ENCODE measurements at regions not wholly inside any gene's neighbourhood (a gene's known extent, or its start where the extent isn't known, plus 50 kb on each side); places are given as distances from the start of the nearest gene placed in this dataset.

- CTCF ChIA-PET, result no interaction called here
- H3K4me1 Mint-ChIP-seq, result peaks cover 4% of the 10 kb centered on the region
- no peak overlapping the region for H3K27ac Mint-ChIP-seq
- H3K36me3 Mint-ChIP-seq, result peaks cover 14% of the 10 kb centered on the region
- TF ChIP-seq CREM (CRISPR knock-in tag; IDR thresholded peaks at IDR 0.05) (no peak), NFATC4 (CRISPR knock-in tag; IDR thresholded peaks at IDR 0.05) (no peak), ZMAT4 (CRISPR knock-in tag; IDR thresholded peaks at IDR 0.05) (no peak), GABPB1 (CRISPR knock-in tag; IDR thresholded peaks at IDR 0.05) (no peak), ETV6 (CRISPR knock-in tag; IDR thresholded peaks at IDR 0.05) (no peak), FOXK1 (CRISPR knock-in tag; IDR thresholded peaks at IDR 0.05) (no peak), ATF1 (CRISPR knock-in tag; IDR thresholded peaks at IDR 0.05) (no peak), TEAD4 (CRISPR knock-in tag; IDR thresholded peaks at IDR 0.05) (no peak)
- TF ChIP-seq, protein P1, sequence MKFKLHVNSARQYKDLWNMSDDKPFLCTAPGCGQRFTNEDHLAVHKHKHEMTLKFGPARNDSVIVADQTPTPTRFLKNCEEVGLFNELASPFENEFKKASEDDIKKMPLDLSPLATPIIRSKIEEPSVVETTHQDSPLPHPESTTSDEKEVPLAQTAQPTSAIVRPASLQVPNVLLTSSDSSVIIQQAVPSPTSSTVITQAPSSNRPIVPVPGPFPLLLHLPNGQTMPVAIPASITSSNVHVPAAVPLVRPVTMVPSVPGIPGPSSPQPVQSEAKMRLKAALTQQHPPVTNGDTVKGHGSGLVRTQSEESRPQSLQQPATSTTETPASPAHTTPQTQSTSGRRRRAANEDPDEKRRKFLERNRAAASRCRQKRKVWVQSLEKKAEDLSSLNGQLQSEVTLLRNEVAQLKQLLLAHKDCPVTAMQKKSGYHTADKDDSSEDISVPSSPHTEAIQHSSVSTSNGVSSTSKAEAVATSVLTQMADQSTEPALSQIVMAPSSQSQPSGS (CRISPR knock-in tag; IDR thresholded peaks at IDR 0.05; ENCODE audit: borderline replicate concordance, low read depth), result no peak
- TF ChIP-seq, protein P2, sequence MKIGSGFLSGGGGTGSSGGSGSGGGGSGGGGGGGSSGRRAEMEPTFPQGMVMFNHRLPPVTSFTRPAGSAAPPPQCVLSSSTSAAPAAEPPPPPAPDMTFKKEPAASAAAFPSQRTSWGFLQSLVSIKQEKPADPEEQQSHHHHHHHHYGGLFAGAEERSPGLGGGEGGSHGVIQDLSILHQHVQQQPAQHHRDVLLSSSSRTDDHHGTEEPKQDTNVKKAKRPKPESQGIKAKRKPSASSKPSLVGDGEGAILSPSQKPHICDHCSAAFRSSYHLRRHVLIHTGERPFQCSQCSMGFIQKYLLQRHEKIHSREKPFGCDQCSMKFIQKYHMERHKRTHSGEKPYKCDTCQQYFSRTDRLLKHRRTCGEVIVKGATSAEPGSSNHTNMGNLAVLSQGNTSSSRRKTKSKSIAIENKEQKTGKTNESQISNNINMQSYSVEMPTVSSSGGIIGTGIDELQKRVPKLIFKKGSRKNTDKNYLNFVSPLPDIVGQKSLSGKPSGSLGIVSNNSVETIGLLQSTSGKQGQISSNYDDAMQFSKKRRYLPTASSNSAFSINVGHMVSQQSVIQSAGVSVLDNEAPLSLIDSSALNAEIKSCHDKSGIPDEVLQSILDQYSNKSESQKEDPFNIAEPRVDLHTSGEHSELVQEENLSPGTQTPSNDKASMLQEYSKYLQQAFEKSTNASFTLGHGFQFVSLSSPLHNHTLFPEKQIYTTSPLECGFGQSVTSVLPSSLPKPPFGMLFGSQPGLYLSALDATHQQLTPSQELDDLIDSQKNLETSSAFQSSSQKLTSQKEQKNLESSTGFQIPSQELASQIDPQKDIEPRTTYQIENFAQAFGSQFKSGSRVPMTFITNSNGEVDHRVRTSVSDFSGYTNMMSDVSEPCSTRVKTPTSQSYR (CRISPR knock-in tag; IDR thresholded peaks at IDR 0.05), result no peak
- TF ChIP-seq, protein P3, sequence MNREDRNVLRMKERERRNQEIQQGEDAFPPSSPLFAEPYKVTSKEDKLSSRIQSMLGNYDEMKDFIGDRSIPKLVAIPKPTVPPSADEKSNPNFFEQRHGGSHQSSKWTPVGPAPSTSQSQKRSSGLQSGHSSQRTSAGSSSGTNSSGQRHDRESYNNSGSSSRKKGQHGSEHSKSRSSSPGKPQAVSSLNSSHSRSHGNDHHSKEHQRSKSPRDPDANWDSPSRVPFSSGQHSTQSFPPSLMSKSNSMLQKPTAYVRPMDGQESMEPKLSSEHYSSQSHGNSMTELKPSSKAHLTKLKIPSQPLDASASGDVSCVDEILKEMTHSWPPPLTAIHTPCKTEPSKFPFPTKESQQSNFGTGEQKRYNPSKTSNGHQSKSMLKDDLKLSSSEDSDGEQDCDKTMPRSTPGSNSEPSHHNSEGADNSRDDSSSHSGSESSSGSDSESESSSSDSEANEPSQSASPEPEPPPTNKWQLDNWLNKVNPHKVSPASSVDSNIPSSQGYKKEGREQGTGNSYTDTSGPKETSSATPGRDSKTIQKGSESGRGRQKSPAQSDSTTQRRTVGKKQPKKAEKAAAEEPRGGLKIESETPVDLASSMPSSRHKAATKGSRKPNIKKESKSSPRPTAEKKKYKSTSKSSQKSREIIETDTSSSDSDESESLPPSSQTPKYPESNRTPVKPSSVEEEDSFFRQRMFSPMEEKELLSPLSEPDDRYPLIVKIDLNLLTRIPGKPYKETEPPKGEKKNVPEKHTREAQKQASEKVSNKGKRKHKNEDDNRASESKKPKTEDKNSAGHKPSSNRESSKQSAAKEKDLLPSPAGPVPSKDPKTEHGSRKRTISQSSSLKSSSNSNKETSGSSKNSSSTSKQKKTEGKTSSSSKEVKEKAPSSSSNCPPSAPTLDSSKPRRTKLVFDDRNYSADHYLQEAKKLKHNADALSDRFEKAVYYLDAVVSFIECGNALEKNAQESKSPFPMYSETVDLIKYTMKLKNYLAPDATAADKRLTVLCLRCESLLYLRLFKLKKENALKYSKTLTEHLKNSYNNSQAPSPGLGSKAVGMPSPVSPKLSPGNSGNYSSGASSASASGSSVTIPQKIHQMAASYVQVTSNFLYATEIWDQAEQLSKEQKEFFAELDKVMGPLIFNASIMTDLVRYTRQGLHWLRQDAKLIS (CRISPR knock-in tag; IDR thresholded peaks at IDR 0.05; ENCODE audit: borderline replicate concordance), result no peak
- no peak for DNase-seq (ENCODE audit: low spot score)
- peaks cover 32% of the 10 kb centered on the region for H3K9me3 Mint-ChIP-seq
- H3K4me3 Mint-ChIP-seq, result no peak overlapping the region
- no peaks in the 10 kb centered on the region for H3K27me3 Mint-ChIP-seq (ENCODE audit: low read depth)
- POLR2A ChIA-PET, result no interaction called here
- ATAC-seq, result no peak
These were observed 1090.0 kb upstream of the ARRDC3 start for GRCh38 chr5:92472981-92473566.

DNA sequence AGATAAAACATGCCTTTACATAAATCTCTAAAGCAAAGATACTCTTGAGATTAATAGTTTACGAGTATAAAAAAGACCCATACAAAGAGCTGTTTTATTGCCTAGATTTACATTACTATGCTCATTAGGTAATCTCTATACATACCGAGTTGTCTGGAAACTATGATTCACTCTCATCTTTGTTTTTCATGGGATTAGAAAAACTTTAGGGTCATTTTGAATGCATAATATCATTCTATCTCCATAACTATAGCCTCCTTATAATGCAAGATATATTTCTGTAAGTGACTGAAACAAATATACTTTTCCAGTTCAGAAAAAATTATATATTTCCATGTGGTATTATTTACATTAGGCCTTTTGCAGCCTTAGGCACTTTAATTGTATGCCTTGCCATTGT, 1088.7 kb upstream of the ARRDC3 start:
- no peak for TF ChIP-seq EMX1 (CRISPR knock-in tag; IDR thresholded peaks at IDR 0.05)
- no peak for TF ChIP-seq IRF1 (CRISPR knock-in tag; IDR thresholded peaks at IDR 0.05)
- Mint-ChIP-seq H3K27me3 (ENCODE audit: low read depth) (no peaks in the 10 kb centered on the region), H3K9me3 (peaks cover 32% of the 10 kb centered on the region), H3K27ac (no peak overlapping the region), H3K36me3 (peaks cover 14% of the 10 kb centered on the region), H3K4me1 (peaks cover 12% of the 10 kb centered on the region), H3K4me3 (no peak overlapping the region)
- ATAC-seq (no peak), DNase-seq (ENCODE audit: low spot score) (no peak)
- CTCF ChIA-PET, result no interaction called here
- POLR2A ChIA-PET, result no interaction called here

DNA sequence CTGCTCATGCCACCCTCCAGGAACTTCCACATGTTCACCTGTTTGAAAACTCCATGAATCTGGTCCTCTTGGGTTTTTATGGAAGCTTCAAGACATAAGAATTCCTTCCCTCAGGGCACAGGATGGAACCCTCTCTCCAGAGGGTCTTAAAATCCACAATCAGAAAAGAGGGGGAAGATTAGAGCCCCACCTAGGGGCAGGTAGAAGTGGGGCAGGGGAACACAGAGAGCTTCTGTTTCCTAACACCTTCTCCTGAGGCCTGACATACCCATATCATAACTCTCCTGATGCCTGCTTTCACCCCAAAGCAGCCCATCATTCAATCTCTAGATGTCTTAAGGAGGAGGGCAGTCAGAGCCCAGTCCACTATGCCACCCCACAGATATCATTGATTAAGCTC, 1087.7 kb upstream of the ARRDC3 start:
- Mint-ChIP-seq H3K4me1 (peaks cover 12% of the 10 kb centered on the region), H3K9me3 (peaks cover 32% of the 10 kb centered on the region), H3K36me3 (peaks cover 14% of the 10 kb centered on the region), H3K27me3 (ENCODE audit: low read depth) (no peaks in the 10 kb centered on the region), H3K27ac (no peak overlapping the region), H3K4me3 (no peak overlapping the region)
- ChIA-PET POLR2A (no interaction called here), CTCF (interaction anchor here (0.5 to 1.5 kb wide), 4 partner anchors 48 to 829 kb away, joined by 3 to 5 read pairs (median 4); no protein-coding TSS in a partner anchor)
- peak; percentile 88 for ATAC-seq
- TF ChIP-seq CREM (CRISPR knock-in tag; IDR thresholded peaks at IDR 0.05) (no peak), ZNF138 (CRISPR knock-in tag; conservative IDR thresholded peaks at IDR 0.05) (no peak), ZNF317 (CRISPR knock-in tag; IDR thresholded peaks at IDR 0.05; ENCODE audit: borderline replicate concordance, low read depth) (no peak), EMX1 (CRISPR knock-in tag; IDR thresholded peaks at IDR 0.05) (no peak), SMAD3 (CRISPR knock-in tag; IDR thresholded peaks at IDR 0.05; ENCODE audit: borderline replicate concordance) (no peak), FOXK1 (CRISPR knock-in tag; IDR thresholded peaks at IDR 0.05) (no peak)
- TF ChIP-seq, protein P4, sequence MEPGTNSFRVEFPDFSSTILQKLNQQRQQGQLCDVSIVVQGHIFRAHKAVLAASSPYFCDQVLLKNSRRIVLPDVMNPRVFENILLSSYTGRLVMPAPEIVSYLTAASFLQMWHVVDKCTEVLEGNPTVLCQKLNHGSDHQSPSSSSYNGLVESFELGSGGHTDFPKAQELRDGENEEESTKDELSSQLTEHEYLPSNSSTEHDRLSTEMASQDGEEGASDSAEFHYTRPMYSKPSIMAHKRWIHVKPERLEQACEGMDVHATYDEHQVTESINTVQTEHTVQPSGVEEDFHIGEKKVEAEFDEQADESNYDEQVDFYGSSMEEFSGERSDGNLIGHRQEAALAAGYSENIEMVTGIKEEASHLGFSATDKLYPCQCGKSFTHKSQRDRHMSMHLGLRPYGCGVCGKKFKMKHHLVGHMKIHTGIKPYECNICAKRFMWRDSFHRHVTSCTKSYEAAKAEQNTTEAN (CRISPR knock-in tag; IDR thresholded peaks at IDR 0.05), result no peak
- no peak for DNase-seq (ENCODE audit: low spot score)
